Heart left ventricle (tissue), 13 donors: ENCODE measurements at regions not wholly inside any gene's neighbourhood (a gene's known extent, or its start where the extent isn't known, plus 50 kb on each side); places are given as distances from the start of the nearest gene placed in this dataset.

Source experiments
- POLR2A ChIP-seq, 2 donors: fragments of 450-650 bp; IDR thresholded peaks; one replicate each; pipeline ENCODE4 v1.6.1; 2017; ENCODE audit warnings: antibody characterized with exemption in 2 of 2, mild to moderate bottlenecking in 2 of 2, moderate library complexity in 2 of 2
- TF ChIP-seq, protein P1 (sequence below), 12 donors: fragments of 200-600 bp; sonication (generic) in 4 of 12; IDR thresholded peaks; one replicate each; pipeline versions ENCODE4 v1.5.0 to v1.8.0; 2018 to 2022; ENCODE audit warnings: antibody characterized with exemption in 12 of 12, mild to moderate bottlenecking in 5 of 12
- donor health status: ischemic (EF 13 %, LVEDD 7.1; RV severe dilation, severe dysfunction).
- donor health status: DM: no; HTN: yes; CAD: no.
- donor health status: DM: no; HTN: no; CAD: no.
- donor health status: ischemic (EF 25% LVEDD 6.9; RV normal size, moderate dysfunction).
- donor health status: ischemic (EF 25% LVEDD 5.7; RV mildly dilated, moderate dysfunction).
- donor health status: ischemic (EF 35%, LVEDD 5.7; RV mildly dilated, moderate dysfunction).
- donor health status: nonischemic (EF 11% LVEDD 7.7; RV severe dilation, severe dysfunction).
- donor health status: DM: yes; HTN: yes; CAD: no.
- donor health status: PGD.
- donor health status: ischemic (EF 29% LVEDD 5.4; RV normal size, mild dysfunction).
- donor health status: nonischemic (EF 23%, LVEDD 6.1; RV moderate dilation, normal function).

DNA sequence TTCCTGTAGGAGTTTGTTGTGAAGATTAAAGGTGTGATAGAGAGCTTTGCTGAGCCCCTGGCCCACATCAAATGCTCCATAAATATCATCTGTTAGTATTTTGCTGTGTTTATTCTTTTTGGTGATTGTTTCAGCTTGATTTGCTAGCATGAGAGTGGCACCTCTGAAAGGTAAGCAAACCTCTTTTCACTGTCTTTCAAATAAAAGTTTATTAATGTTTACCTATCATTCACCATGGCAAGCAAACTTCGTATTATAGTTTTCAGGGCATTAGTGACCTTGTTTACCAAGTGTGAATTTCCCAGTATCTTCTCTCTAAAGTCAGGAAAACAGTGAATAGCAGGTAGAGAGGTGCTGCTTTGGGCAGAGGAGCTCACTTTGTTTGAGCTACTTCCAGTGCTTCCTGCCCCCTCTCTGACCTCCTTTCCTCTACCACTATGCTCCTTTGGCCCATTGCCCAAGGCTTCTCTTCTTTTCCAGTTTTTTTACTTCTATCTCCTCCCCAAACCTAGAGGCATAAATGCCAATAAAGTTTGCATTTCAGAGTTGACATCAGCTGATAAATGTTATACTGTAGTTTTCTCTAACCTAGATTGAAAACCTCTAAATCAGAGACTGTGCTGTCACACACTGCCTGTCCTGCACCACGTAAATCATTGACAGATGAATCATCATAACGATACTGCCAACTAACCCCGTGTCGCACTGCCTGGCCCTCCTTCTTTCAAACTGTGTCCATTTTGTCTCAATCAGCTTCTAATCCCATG, 569.0 kb downstream of the TUSC7 start:
- TF ChIP-seq, protein P1, sequence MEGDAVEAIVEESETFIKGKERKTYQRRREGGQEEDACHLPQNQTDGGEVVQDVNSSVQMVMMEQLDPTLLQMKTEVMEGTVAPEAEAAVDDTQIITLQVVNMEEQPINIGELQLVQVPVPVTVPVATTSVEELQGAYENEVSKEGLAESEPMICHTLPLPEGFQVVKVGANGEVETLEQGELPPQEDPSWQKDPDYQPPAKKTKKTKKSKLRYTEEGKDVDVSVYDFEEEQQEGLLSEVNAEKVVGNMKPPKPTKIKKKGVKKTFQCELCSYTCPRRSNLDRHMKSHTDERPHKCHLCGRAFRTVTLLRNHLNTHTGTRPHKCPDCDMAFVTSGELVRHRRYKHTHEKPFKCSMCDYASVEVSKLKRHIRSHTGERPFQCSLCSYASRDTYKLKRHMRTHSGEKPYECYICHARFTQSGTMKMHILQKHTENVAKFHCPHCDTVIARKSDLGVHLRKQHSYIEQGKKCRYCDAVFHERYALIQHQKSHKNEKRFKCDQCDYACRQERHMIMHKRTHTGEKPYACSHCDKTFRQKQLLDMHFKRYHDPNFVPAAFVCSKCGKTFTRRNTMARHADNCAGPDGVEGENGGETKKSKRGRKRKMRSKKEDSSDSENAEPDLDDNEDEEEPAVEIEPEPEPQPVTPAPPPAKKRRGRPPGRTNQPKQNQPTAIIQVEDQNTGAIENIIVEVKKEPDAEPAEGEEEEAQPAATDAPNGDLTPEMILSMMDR (IDR thresholded peaks at IDR 0.05) = no peak
- TF ChIP-seq POLR2A (IDR thresholded peaks at IDR 0.05) = no peak
